Neural cell (in vitro differentiated cells): ENCODE measurements at regions not wholly inside any gene's neighbourhood (a gene's known extent, or its start where the extent isn't known, plus 50 kb on each side); places are given as distances from the start of the nearest gene placed in this dataset.

Experiments
- H2AFZ ChIP-seq: fragments of 200-600, 300-800 bp; sonication (generic), shearing (Covaris generic); 2 replicates; pipeline ENCODE4 v1.6.0; 2014; ENCODE audit warnings: low read depth, mild to moderate bottlenecking, antibody characterized with exemption, low read length, moderate library complexity
- H3F3A ChIP-seq: fragments of 200-600 bp; shearing (Covaris generic); 2 replicates; pipeline ENCODE4 v1.6.1; 2016; ENCODE audit warnings: mild to moderate bottlenecking, moderate library complexity, mixed read lengths, antibody characterized with exemption, low read length; ENCODE audit not compliant: insufficient read depth, poor library complexity, severe bottlenecking
- H3K27ac ChIP-seq: fragments of 200-600, 300-800 bp; sonication (generic), shearing (Covaris generic); 2 replicates; pipeline ENCODE4 v1.5.1; 2014; ENCODE audit warnings: mild to moderate bottlenecking, low read length, moderate library complexity
- H3K27me3 ChIP-seq: fragments of 300-800, 200-600 bp; sonication (generic), shearing (Covaris generic); 2 replicates; pipeline ENCODE4 v1.6.0; 2014; ENCODE audit warnings: mild to moderate bottlenecking, low read depth, low read length, moderate library complexity; ENCODE audit not compliant: insufficient read depth
- H3K36me3 ChIP-seq: fragments of 300-800, 200-600 bp; sonication (generic), shearing (Covaris generic); 2 replicates; pipeline ENCODE4 v1.5.1; 2014; ENCODE audit warnings: mild to moderate bottlenecking, antibody characterized with exemption, low read length, moderate library complexity; ENCODE audit not compliant: insufficient read depth
- H3K4me2 ChIP-seq: fragments of 300-800, 200-600 bp; sonication (generic), shearing (Covaris generic); 2 replicates; pipeline ENCODE4 v1.6.0; 2014; ENCODE audit warnings: mild to moderate bottlenecking, low read length
- H3K4me3 ChIP-seq: fragments of 300-800, 200-600 bp; sonication (generic), shearing (Covaris generic); 2 replicates; pipeline ENCODE4 v1.5.1; 2014; ENCODE audit warnings: mild to moderate bottlenecking, low read length, moderate library complexity
- H3K79me2 ChIP-seq: fragments of 200-600 bp; shearing (Covaris generic); replicated peaks from 2 replicates; pipeline ENCODE4 v1.6.0; 2014; ENCODE audit warnings: mild to moderate bottlenecking, low read length, moderate library complexity; ENCODE audit not compliant: insufficient read depth
- H3K9ac ChIP-seq: fragments of 300-800, 200-600 bp; sonication (generic), shearing (Covaris generic); 2 replicates; pipeline ENCODE4 v1.6.1; 2016; ENCODE audit warnings: mild to moderate bottlenecking, low read length, mixed read lengths
- H3K9me2 ChIP-seq: fragments of 200-600 bp; shearing (Covaris generic); 2 replicates; pipeline ENCODE4 v1.6.1; 2016; ENCODE audit warnings: mild to moderate bottlenecking, low read length, mixed read lengths; ENCODE audit not compliant: insufficient read depth
- H3K9me3 ChIP-seq: fragments of 200-600, 300-800 bp; sonication (generic), shearing (Covaris generic); 2 replicates; pipeline ENCODE4 v1.6.1; 2016; ENCODE audit warnings: mild to moderate bottlenecking, mixed run types, low read length, moderate library complexity, mixed read lengths
- H4K20me1 ChIP-seq: fragments of 200-600 bp; shearing (Covaris generic); 2 replicates; pipeline ENCODE4 v1.6.1; 2016; ENCODE audit warnings: mild to moderate bottlenecking, mixed run types; ENCODE audit not compliant: insufficient read depth
- EP300 ChIP-seq: fragments of 450-650 bp; conservative IDR thresholded peaks from 2 replicates; pipeline ENCODE4 v1.6.1; 2014; ENCODE audit warnings: antibody characterized with exemption, mild to moderate bottlenecking, moderate library complexity; ENCODE audit not compliant: poor library complexity, severe bottlenecking
- EZH2 ChIP-seq: fragments of 200-600, 300-800 bp; shearing (Covaris generic), sonication (generic); IDR thresholded peaks from 2 replicates; pipeline ENCODE4 v1.6.1; 2014; ENCODE audit warnings: antibody characterized with exemption, low read length, borderline replicate concordance, mild to moderate bottlenecking; ENCODE audit not compliant: insufficient read depth, poor library complexity, severe bottlenecking
- MXI1 ChIP-seq: fragments of 450-650 bp; conservative IDR thresholded peaks from 2 replicates; pipeline ENCODE4 v1.6.1; 2014; ENCODE audit warnings: antibody characterized with exemption, mild to moderate bottlenecking; ENCODE audit not compliant: poor library complexity, severe bottlenecking
- POLR2AphosphoS5 ChIP-seq: IDR thresholded peaks from 2 replicates; pipeline ENCODE4 v1.6.1; 2012
- RAD21 ChIP-seq: fragments of 450-650 bp; conservative IDR thresholded peaks from 2 replicates; pipeline ENCODE4 v1.6.1; 2014; ENCODE audit warnings: antibody characterized with exemption, mild to moderate bottlenecking, moderate library complexity
- SMC3 ChIP-seq: fragments of 450-650 bp; conservative IDR thresholded peaks from 2 replicates; pipeline ENCODE4 v1.6.1; 2014; ENCODE audit warnings: antibody characterized with exemption, mild to moderate bottlenecking, moderate library complexity; ENCODE audit not compliant: poor library complexity
- TAF1 ChIP-seq: IDR thresholded peaks from 2 replicates; pipeline ENCODE4 v1.6.1; 2012; ENCODE audit warnings: low read depth
- TF ChIP-seq, protein P1 (sequence below): fragments of 450-650 bp; IDR thresholded peaks from 2 replicates; pipeline ENCODE4 v1.5.1; 2014; ENCODE audit warnings: antibody characterized with exemption, mild to moderate bottlenecking, moderate library complexity; ENCODE audit not compliant: poor library complexity, severe bottlenecking
- TF ChIP-seq, protein P2 (sequence below): IDR thresholded peaks from 2 replicates; pipeline ENCODE4 v1.6.1; 2012; ENCODE audit warnings: borderline replicate concordance

DNA sequence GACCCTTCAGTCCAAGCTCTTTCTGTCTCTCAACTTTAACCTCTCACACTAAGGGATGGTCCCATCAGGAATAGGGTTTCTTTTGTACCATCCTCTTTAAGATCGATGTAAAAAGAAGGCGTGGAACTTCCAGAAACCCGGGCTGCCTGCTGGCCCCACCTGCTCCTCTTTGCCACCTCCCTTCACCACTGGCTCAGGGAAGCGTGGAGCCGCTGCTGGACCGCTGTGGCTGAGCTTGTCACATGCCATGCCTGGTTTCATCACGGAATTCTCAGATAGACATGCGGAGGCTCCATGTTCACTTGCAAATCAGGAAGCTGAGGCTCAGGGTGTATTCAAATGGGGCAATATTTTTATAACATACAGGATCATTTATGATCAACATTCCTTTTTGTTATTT lies 399.7 kb downstream of the BRD1 start:
- H3K9me3 ChIP-seq = no peaks in the 10 kb centered on the region
- no peak overlapping the region for H3K27ac ChIP-seq
- no peak overlapping the region for H3K4me3 ChIP-seq
- no peak overlapping the region for H2AFZ ChIP-seq
- H3K4me2 ChIP-seq = no peak overlapping the region
- H3K79me2 ChIP-seq = no peaks in the 10 kb centered on the region
- no peaks in the 10 kb centered on the region for H3K27me3 ChIP-seq
- no peaks in the 10 kb centered on the region for H3K9me2 ChIP-seq
- no peak overlapping the region for H3K9ac ChIP-seq
- H3F3A ChIP-seq = no peaks in the 10 kb centered on the region
- TF ChIP-seq RAD21 (no peak), MXI1 (no peak), EZH2 (no peak), SMC3 (no peak), TAF1 (no peak), POLR2AphosphoS5 (no peak), EP300 (no peak)
- TF ChIP-seq, protein P1, sequence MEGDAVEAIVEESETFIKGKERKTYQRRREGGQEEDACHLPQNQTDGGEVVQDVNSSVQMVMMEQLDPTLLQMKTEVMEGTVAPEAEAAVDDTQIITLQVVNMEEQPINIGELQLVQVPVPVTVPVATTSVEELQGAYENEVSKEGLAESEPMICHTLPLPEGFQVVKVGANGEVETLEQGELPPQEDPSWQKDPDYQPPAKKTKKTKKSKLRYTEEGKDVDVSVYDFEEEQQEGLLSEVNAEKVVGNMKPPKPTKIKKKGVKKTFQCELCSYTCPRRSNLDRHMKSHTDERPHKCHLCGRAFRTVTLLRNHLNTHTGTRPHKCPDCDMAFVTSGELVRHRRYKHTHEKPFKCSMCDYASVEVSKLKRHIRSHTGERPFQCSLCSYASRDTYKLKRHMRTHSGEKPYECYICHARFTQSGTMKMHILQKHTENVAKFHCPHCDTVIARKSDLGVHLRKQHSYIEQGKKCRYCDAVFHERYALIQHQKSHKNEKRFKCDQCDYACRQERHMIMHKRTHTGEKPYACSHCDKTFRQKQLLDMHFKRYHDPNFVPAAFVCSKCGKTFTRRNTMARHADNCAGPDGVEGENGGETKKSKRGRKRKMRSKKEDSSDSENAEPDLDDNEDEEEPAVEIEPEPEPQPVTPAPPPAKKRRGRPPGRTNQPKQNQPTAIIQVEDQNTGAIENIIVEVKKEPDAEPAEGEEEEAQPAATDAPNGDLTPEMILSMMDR = no peak
- TF ChIP-seq, protein P2, sequence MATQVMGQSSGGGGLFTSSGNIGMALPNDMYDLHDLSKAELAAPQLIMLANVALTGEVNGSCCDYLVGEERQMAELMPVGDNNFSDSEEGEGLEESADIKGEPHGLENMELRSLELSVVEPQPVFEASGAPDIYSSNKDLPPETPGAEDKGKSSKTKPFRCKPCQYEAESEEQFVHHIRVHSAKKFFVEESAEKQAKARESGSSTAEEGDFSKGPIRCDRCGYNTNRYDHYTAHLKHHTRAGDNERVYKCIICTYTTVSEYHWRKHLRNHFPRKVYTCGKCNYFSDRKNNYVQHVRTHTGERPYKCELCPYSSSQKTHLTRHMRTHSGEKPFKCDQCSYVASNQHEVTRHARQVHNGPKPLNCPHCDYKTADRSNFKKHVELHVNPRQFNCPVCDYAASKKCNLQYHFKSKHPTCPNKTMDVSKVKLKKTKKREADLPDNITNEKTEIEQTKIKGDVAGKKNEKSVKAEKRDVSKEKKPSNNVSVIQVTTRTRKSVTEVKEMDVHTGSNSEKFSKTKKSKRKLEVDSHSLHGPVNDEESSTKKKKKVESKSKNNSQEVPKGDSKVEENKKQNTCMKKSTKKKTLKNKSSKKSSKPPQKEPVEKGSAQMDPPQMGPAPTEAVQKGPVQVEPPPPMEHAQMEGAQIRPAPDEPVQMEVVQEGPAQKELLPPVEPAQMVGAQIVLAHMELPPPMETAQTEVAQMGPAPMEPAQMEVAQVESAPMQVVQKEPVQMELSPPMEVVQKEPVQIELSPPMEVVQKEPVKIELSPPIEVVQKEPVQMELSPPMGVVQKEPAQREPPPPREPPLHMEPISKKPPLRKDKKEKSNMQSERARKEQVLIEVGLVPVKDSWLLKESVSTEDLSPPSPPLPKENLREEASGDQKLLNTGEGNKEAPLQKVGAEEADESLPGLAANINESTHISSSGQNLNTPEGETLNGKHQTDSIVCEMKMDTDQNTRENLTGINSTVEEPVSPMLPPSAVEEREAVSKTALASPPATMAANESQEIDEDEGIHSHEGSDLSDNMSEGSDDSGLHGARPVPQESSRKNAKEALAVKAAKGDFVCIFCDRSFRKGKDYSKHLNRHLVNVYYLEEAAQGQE = no peak
- no peaks in the 10 kb centered on the region for H3K36me3 ChIP-seq
- no peaks in the 10 kb centered on the region for H4K20me1 ChIP-seq

DNA sequence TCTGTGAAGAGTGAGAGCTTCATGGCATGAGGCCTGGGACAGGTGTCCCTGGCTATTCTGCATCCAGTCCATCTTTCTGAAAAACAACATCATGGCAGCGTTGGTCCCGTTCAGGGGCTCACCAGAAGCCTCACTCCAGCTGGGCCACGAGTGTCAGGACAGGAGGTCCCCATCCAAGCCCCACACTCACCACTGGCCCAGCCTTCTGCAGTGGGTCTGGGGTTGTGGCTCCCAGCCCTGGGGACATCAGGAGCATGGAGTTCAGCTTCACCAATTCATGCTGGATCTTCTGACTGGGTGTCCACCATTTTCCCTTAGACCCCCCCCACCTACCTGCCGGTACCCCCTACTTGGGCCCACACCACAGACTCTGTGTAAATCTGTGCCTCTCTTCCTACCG lies 400.3 kb downstream of the BRD1 start:
- Histone ChIP-seq H2AFZ (no peak overlapping the region), H3K4me2 (no peak overlapping the region), H3K9ac (no peak overlapping the region), H3K27me3 (no peaks in the 10 kb centered on the region), H3K79me2 (no peaks in the 10 kb centered on the region), H3K4me3 (no peak overlapping the region), H3K9me2 (no peaks in the 10 kb centered on the region), H3K27ac (no peak overlapping the region), H4K20me1 (no peaks in the 10 kb centered on the region), H3K9me3 (no peaks in the 10 kb centered on the region), H3K36me3 (no peaks in the 10 kb centered on the region), H3F3A (no peaks in the 10 kb centered on the region)
- TF ChIP-seq MXI1 (no peak), EP300 (no peak), RAD21 (no peak)
- TF ChIP-seq, protein P2 = no peak
